Sigmoid colon (tissue), 6 donors: ENCODE measurements at regions not wholly inside any gene's neighbourhood (a gene's known extent, or its start where the extent isn't known, plus 50 kb on each side); places are given as distances from the start of the nearest gene placed in this dataset.

Experiments
- DNase-seq: peaks from one replicate; pipeline ENCODE4 v3.0.0-alpha.2; 2019
- H3K27ac ChIP-seq, 4 donors: fragments of 200-600 bp; sonication (generic); one replicate each; pipeline ENCODE4 v1.5.1; 2016 to 2019; ENCODE audit warnings: mild to moderate bottlenecking in 1 of 4
- H3K27me3 ChIP-seq, 3 donors: fragments of 200-600 bp; sonication (generic); one replicate each; pipeline ENCODE4 v1.5.1; 2019; ENCODE audit warnings: mild to moderate bottlenecking in 1 of 3
- H3K36me3 ChIP-seq, 4 donors: fragments of 200-600 bp; sonication (generic); one replicate each; pipeline ENCODE4 v1.5.1; 2016 to 2019
- H3K4me1 ChIP-seq, 4 donors: fragments of 200-600 bp; sonication (generic); one replicate each; pipeline ENCODE4 v1.5.1; 2017 to 2019
- H3K4me3 ChIP-seq, 4 donors: fragments of 200-600 bp; sonication (generic); one replicate each; pipeline ENCODE4 v1.5.1; 2017 to 2019; ENCODE audit warnings: mild to moderate bottlenecking in 2 of 4, moderate library complexity in 1 of 4
- H3K9me3 ChIP-seq, 4 donors: fragments of 200-600 bp in 3 of 4; sonication (generic) in 3 of 4; one replicate each; pipeline versions ENCODE4 v1.5.1 to v1.6.1; 2013 to 2019
- EP300 ChIP-seq, 4 donors: sonication (generic); formaldehyde crosslinking; IDR thresholded peaks; one replicate each; pipeline ENCODE4 v1.6.1; 2017; ENCODE audit warnings: antibody characterized with exemption in 4 of 4
- POLR2A ChIP-seq, 2 donors: fragments of 450-650 bp; IDR thresholded peaks; one replicate each; pipeline ENCODE4 v1.6.1; 2016; ENCODE audit warnings: antibody characterized with exemption in 2 of 2, mild to moderate bottlenecking in 2 of 2, moderate library complexity in 2 of 2
- POLR2AphosphoS5 ChIP-seq, 4 donors: sonication (generic); formaldehyde crosslinking; IDR thresholded peaks; one replicate each; pipeline ENCODE4 v1.6.1; 2017; ENCODE audit warnings: antibody characterized with exemption in 4 of 4
- WGBS, 2 donors: extraction: QIAGEN DNeasy Blood & Tissue Kit; methylation state at CpG; one replicate each; pipeline ENCODE4 v1.1.7; 2013; 5-methylcytosine and 5-hydroxymethylcytosine counted together
- intact Hi-C: fragments of 100-400 bp; cut with DNase I; formaldehyde crosslinking; loops from one replicate; pipeline ENCODE4 v1.15.1; 2023
- TF ChIP-seq, protein P1 (sequence below), 4 experiments: fragments of 450-650 bp in 3 of 4; fragments of 200-600 bp in 1 of 4; IDR thresholded peaks; one replicate each; pipeline ENCODE4 v1.5.1; 2016 to 2019; ENCODE audit warnings: antibody characterized with exemption in 4 of 4, mild to moderate bottlenecking in 3 of 4, moderate library complexity in 2 of 4
- donor health status: healthy with polysubstance abuse.
- donor health status: healthy.

DNA sequence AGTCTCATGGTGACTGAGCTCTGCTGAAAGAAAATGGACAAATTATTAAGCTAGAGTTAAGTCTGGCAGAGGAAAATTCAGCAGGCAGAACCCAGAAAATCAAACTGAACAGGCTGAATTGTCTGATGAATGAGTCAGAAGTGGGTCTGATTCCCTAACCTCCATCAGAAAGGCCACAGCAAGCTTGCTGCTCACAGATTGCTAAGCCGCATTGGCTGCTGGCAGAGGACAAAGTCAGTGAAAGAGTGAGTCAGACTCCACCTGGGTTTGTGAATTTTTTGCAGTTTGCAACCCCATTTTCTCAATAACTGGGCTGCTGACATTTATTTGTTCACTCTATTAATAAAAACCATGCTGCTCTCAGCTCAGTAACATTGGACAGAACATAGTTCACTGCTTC is 191.3 kb downstream of the EPM2A start:
- H3K9me3 ChIP-seq = no peaks in the 10 kb centered on the region
- no peak overlapping the region for H3K27ac ChIP-seq
- no peak for DNase-seq
- no peak for TF ChIP-seq EP300 (IDR thresholded peaks at IDR 0.05)
- TF ChIP-seq POLR2AphosphoS5 (IDR thresholded peaks at IDR 0.05) = no peak
- TF ChIP-seq, protein P1, sequence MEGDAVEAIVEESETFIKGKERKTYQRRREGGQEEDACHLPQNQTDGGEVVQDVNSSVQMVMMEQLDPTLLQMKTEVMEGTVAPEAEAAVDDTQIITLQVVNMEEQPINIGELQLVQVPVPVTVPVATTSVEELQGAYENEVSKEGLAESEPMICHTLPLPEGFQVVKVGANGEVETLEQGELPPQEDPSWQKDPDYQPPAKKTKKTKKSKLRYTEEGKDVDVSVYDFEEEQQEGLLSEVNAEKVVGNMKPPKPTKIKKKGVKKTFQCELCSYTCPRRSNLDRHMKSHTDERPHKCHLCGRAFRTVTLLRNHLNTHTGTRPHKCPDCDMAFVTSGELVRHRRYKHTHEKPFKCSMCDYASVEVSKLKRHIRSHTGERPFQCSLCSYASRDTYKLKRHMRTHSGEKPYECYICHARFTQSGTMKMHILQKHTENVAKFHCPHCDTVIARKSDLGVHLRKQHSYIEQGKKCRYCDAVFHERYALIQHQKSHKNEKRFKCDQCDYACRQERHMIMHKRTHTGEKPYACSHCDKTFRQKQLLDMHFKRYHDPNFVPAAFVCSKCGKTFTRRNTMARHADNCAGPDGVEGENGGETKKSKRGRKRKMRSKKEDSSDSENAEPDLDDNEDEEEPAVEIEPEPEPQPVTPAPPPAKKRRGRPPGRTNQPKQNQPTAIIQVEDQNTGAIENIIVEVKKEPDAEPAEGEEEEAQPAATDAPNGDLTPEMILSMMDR (IDR thresholded peaks at IDR 0.05) = no peak
- TF ChIP-seq POLR2A (IDR thresholded peaks at IDR 0.05) = no peak
- H3K36me3 ChIP-seq = no peaks in the 10 kb centered on the region
- H3K4me3 ChIP-seq = no peak overlapping the region
- no peaks in the 10 kb centered on the region for H3K4me1 ChIP-seq
- whole genome bisulfite sequencing, 2 donors = 82 to 89% methylated on average over 1 of the region's 1 CpG
- intact Hi-C loops = no loop called here
- H3K27me3 ChIP-seq = no peaks in the 10 kb centered on the region

DNA sequence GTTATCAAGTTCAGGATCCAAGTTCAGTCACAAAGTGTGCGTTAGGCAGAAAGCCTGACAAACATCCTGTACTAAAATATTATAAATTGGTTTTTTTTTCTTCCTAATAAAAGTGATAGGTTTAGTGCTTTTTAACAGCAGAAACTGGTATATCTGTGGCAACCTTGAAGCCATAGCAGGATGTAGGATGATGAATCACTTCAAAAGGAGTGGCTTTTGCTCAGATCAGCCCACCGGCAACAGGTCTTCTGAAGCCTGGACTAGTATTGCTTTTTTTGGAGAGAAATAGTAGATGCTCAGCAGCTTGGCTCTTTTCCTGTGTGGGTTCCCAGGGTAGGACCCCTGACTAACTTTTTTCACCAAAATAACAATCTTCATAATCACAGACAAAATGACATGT is 190.8 kb downstream of the EPM2A start:
- H3K4me1 ChIP-seq = no peaks in the 10 kb centered on the region
- DNase-seq = no peak
- no peaks in the 10 kb centered on the region for H3K9me3 ChIP-seq
- no peak for TF ChIP-seq POLR2AphosphoS5 (IDR thresholded peaks at IDR 0.05)
- TF ChIP-seq, protein P1 (IDR thresholded peaks at IDR 0.05) = no peak
- TF ChIP-seq POLR2A (IDR thresholded peaks at IDR 0.05) = no peak
- no peak for TF ChIP-seq EP300 (IDR thresholded peaks at IDR 0.05)
- no peak overlapping the region for H3K4me3 ChIP-seq
- H3K27me3 ChIP-seq = no peaks in the 10 kb centered on the region
- H3K36me3 ChIP-seq = no peaks in the 10 kb centered on the region
- intact Hi-C loops = no loop called here
- 74 to 79% methylated on average over 2 of the region's 2 CpGs for WGBS, 2 donors
- H3K27ac ChIP-seq = no peak overlapping the region

DNA sequence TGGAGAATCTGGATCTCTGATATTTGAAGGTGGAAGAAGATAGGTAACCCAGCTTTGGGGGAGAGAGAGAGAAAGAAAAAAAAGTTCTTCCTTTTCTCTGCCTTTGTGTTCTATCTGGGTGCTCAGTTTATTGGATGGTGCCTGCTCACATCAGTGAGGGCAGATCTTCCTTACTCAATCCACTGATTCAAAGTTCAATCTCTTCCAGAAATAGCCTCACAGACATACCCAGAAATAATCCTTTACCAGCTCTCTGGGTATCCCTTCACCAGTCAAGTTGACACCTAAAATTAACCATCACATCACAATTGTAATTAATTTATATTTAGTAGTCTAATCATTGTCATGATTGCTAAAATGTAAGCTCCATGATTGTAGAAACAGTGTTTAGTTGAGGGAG is 189.1 kb downstream of the EPM2A start:
- Histone ChIP-seq H3K4me1 (no peaks in the 10 kb centered on the region), H3K4me3 (no peak overlapping the region), H3K27ac (no peak overlapping the region), H3K27me3 (no peaks in the 10 kb centered on the region), H3K36me3 (no peaks in the 10 kb centered on the region), H3K9me3 (no peaks in the 10 kb centered on the region)
- no peak for DNase-seq
- intact Hi-C loops = no loop called here
- TF ChIP-seq POLR2A (IDR thresholded peaks at IDR 0.05) = no peak
- TF ChIP-seq EP300 (IDR thresholded peaks at IDR 0.05) = no peak
- TF ChIP-seq POLR2AphosphoS5 (IDR thresholded peaks at IDR 0.05) = no peak
- TF ChIP-seq, protein P1 (IDR thresholded peaks at IDR 0.05) = no peak

DNA sequence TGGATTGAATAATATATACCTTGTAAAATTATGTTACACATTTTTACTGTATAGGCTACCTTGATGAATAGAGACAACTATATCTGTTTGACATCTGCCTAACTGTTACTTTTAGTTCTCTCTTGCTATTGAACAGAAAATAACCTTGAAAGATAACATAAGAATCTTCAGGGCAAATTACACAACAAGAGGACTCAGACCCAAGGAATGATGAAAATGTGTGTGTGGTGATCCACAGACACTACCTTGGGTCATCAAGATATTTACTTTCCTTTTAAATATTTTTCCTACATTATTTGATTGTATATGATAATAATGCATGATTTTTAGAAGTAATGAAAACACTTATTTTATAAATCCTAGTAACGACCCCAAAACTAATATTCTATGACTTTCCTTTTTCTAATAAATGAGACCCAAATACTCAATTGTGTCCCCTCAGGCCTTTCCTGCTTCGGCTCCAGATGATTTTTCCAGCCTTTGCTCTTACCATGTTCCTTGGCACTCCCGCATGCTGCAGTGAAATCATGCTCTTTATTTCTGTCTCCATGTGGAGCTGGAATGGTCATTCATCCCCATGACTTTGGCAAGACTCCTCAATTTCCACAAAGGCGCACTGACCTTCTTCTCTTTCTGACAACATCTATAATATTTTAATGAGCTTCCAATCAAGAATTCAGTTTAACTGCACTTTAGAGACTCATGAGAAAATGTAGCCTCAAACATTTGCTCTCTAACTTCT is 187.6 kb downstream of the EPM2A start:
- no peak overlapping the region for H3K27ac ChIP-seq
- intact Hi-C loops = no loop called here
- TF ChIP-seq, protein P1 (IDR thresholded peaks at IDR 0.05) = no peak
- TF ChIP-seq POLR2AphosphoS5 (IDR thresholded peaks at IDR 0.05) = no peak
- no peak overlapping the region for H3K4me3 ChIP-seq
- no peak for DNase-seq
- no peaks in the 10 kb centered on the region for H3K4me1 ChIP-seq
- WGBS, 2 donors = 84 to 90% methylated on average over 4 of the region's 4 CpGs
- H3K9me3 ChIP-seq = no peaks in the 10 kb centered on the region
- no peaks in the 10 kb centered on the region for H3K36me3 ChIP-seq
- H3K27me3 ChIP-seq = no peaks in the 10 kb centered on the region
